SU-DHL-6 (cell line): ENCODE measurements at regions not wholly inside any gene's neighbourhood (a gene's known extent, or its start where the extent isn't known, plus 50 kb on each side); places are given as distances from the start of the nearest gene placed in this dataset.

Experiments
- CTCF ChIP-seq: fragments of 200-600 bp; sonication (generic); IDR thresholded peaks from one replicate; pipeline ENCODE4 v1.5.1; 2017; ENCODE audit warnings: antibody characterized with exemption, mild to moderate bottlenecking, low read length, moderate library complexity; ENCODE audit not compliant: insufficient read depth, poor library complexity, severe bottlenecking
- EZH2phosphoT487 ChIP-seq: fragments of 200-600 bp; sonication (generic), shearing (Covaris generic); conservative IDR thresholded peaks from 2 replicates; pipeline ENCODE4 v1.6.1; 2018; ENCODE audit warnings: mild to moderate bottlenecking, antibody characterized with exemption, low read length, moderate library complexity, mixed read lengths

DNA sequence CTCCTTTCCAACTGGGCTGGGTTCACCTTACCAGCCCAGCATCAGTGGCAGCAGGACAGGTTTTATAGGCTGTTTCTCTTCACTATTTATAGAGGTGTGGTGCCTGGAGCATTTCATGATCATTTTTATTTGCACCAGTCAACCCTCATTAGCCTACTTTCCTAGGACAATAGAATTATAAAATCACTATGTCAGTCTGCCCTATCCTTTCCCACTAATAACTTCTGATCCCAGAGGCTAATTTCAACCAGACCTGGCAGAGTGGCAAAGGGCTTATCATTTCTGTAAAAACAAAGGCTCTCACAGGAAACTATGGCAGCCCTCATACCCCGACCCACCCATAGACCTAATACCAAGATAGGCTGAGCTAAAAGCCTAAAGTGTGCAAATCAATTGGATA is 243.5 kb upstream of the TMEFF2 start:
- TF ChIP-seq CTCF (no peak), EZH2phosphoT487 (no peak)
